Gastroesophageal sphincter (tissue), 3 donors: ENCODE measurements at regions not wholly inside any gene's neighbourhood (a gene's known extent, or its start where the extent isn't known, plus 50 kb on each side); places are given as distances from the start of the nearest gene placed in this dataset.

Experiments used
- CTCF ChIP-seq, 4 experiments: fragments of 200-600 bp in 2 of 4; fragments of 450-650 bp in 2 of 4; sonication (generic) in 1 of 4; IDR thresholded peaks; one replicate each; pipeline ENCODE4 v1.5.1; 2017 to 2019; ENCODE audit warnings: antibody characterized with exemption in 4 of 4, mild to moderate bottlenecking in 2 of 4, moderate library complexity in 2 of 4
- EP300 ChIP-seq: sonication (generic); formaldehyde crosslinking; IDR thresholded peaks from one replicate; pipeline ENCODE4 v1.6.1; 2017; ENCODE audit warnings: antibody characterized with exemption, mild to moderate bottlenecking

- no peak for TF ChIP-seq CTCF (IDR thresholded peaks at IDR 0.05)
- TF ChIP-seq EP300: no peak
These were observed 201.8 kb upstream of the RFC3 start for GRCh38 chr13:33616130-33616529.
